Stimulated activated CD4-positive, alpha-beta T cell treated with anti-CD3 and anti-CD28 coated beads, Interleukin-15, amount 100 ng/mL, for 48 hours (primary cell): ENCODE measurements at regions not wholly inside any gene's neighbourhood (a gene's known extent, or its start where the extent isn't known, plus 50 kb on each side); places are given as distances from the start of the nearest gene placed in this dataset.
A peak's percentile ranks its signal among the peaks of the same experiment; 100 is the strongest.

Source experiments
- DNase-seq, 2 donors: peaks; one replicate each; pipeline ENCODE4 v3.0.0-alpha.2; 2020; ENCODE audit warnings: low read depth in 2 of 2

DNA sequence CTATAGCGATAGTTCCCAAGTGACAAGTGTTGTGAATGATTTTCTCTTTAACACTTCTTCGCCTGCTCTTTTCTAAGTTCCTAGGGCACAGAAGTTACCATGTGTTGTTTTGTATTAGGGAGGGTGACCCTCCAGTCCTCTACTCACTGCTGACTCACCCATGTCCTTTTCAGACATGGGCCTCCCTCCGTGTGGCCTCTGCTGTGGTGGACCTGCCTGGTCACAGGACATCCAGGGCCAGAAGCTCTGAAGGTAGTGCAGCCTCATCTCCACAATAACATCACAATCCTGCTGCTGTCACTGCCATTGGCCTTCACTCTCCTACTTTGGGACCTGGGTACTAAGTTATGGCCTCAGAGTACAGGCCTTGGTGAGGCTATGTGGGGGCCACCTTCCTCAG is 87.1 kb upstream of the TNFAIP3 start:
- no peak for DNase-seq

DNA sequence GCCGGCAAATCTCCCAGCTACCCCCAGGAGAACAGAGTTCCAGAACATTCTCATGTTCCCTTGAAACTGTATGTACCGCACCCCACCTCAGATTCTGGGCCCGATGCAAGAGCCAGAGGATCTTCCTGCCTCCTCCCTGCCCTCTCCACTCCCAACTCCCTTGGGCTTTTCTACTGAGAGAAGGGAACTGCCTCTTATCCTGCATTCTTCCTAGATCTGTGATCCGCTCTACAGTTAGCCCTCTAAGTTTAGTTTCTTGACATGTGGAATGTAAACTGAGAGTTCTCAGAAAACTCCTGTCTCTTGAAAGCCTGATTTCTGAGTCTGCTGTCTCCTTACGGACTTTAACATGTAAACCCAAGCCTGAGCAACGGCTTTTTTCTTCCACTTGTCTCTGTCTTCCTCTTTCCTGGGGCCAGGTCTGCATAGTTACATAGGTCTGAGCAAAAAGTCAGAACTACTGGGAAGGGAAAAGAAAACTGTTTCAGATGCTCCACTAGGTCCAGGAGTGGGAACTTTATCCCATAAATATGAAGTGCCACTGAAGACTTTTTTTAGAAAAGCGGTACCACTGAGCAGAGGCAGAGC is 86.5 kb upstream of the TNFAIP3 start:
- no peak for DNase-seq

DNA sequence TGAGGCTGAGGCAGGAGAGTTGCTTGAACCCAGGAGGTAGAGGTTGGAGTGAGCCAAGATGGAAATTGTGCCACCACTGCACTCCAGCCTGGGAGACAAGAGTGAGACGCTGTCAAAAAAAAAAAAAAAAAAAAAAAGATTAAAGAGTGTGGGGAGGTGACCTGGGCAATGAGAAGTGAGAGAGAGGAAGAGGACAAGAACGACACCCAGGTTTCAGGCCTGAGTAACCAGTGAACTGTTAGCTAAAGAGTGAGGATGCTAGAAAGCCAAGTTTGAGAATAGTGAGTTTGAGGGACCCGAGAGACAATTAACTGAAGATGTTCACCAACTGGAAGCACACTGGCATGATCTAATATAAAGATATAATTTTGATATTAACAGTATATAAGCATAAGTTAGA is 85.4 kb upstream of the TNFAIP3 start:
- DNase-seq = no peak

DNA sequence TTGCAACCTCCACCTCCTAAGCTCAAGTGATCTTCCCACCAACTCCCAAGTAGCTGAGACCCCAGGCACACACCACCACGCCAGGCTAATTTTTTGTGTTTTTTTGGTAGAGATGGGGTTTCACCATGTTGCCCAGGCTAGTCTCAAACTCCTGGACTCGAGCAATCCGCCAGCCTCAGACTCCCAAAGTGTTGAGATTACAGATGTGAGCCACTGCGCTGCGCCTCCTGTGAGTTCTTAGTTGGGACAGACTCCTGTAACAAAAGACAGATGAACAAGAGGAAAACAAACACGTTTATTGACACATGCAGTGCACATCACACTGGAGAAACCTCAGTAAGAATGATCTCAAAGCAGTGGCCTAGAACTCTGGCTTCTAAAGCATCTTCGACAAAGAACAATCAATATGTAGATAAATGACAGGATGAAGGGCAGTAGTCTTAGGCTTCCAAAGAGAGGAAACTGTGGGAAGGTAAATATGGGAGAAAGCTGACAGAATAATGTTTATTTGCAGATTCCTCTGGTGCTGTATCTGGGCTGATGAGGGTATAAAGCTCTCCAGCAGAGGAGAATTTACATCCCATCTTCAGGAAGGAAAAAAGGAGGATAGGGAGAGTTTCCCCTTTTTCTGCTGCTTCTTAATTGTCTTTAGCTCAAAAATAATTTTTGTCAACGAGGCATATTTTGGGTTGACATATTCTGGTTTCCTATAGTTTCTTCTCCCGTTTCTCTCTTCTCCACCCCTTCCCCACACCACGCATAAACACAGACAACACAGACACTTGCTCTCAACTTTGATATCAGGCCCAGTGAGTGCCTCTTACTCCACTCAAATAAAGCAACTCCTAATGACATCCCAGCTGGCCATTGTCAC is 84.7 kb upstream of the TNFAIP3 start:
- DNase-seq = no peak

DNA sequence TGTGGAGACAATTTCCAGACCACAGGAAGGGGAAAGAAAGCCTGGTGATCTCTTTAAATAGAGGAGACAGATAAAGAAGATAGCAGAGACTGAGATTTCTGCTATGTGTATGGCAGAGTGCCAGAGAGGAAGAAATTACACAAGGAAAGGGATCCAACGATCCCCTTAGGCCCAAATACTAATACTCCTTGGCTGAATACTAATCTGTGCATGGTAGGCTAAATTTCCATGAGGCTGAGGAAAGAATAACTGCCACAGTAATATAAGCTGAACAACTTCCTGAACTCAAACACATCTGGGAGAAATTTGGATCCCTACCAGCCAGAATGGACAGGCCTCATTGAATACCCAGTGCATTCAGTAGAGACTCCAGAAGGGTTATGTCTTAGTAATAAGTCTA is 83.3 kb upstream of the TNFAIP3 start:
- DNase-seq = no peak

DNA sequence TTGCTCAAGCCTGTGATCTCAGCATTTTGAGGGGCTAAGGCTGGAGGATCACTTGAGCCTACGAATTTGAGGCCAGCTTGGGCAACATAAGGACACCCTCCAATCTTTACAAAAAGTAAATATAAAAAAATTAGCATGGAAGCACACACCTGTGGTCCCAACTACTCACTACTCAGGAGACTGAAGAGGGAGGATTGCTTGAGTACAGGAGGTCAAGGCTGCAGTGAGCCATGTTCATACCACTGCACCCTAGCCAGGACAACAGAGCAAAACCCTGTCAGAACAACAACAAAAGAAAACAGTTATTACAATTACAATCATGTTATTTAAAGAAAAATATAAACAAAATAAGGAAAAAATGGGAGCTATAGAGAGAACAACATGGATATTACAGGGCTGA is 82.5 kb upstream of the TNFAIP3 start:
- no peak for DNase-seq

DNA sequence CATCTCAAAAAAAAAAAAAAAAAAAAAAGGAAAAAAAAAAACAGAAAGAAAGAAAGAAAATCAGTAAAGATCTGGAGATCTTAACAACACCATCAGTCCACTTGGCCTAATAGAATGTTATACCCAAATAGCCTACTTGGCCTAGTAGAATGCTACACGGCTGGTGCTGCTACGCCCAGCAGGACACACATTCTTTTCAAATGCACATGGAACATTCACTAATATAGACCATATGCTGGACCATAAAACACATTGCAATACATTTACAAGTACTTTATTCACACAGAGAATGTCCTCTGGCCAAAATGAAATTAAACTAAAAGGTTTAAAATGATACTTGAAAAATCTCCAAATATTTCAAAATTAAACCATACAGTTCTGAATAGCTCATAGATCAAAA is 80.0 kb upstream of the TNFAIP3 start:
- DNase-seq = no peak

DNA sequence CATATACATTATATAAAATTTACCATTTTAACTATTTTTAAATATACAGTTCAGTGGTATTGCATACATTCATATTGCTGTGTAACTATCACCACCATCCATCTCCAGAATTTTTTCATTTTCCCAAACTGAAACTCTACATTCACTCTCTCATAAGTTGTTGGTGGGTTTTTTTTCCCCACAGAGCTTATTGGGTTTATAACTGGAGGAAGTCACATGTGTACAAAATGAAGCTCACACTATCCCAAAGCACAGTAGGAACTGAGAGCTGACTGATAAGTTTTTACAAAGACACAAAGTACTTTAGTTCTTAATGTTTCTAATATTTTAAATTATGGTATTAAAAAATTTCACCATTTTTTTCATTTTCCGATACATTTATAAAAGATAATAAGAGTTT is 78.8 kb upstream of the TNFAIP3 start:
- no peak for DNase-seq

DNA sequence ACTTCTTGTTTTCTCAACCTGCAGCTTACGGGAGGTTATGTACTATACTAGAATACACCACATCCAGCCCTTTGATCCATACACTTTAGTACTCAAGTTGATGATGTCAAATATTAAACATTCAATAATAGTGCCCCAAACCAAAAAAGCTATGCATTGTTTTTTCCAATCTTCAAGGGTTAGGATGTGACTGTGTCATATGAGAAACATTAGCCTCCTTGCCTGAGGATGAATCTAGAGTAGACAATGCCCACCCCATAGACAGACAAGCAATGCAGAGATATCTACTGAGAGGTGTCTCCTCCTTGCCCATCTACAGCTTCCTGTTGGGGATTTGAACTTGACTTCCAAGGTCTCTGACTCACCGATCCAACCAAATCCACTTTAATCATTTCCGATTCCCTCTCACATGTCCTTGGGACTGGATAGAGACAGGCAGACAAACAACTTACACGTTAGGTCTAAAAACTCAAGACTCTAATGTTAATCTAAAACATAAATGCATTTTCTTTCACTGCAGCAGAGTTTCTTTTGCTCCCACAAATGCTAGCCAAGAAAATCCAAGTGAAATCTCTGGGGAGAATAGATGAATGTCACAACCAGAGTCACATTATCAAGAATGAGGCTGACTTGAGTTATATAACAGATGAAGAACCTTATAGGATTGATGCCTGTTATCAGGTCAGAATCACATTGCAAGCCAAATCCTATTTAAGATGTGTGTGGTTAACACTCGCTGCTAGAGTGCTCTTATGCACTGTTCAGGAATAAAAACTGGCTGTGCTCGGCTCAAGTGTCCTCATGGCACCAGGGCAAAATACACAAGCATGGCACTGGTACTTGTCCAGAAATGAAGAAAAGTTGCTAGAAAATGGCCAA is 75.5 kb upstream of the TNFAIP3 start:
- DNase-seq = no peak

DNA sequence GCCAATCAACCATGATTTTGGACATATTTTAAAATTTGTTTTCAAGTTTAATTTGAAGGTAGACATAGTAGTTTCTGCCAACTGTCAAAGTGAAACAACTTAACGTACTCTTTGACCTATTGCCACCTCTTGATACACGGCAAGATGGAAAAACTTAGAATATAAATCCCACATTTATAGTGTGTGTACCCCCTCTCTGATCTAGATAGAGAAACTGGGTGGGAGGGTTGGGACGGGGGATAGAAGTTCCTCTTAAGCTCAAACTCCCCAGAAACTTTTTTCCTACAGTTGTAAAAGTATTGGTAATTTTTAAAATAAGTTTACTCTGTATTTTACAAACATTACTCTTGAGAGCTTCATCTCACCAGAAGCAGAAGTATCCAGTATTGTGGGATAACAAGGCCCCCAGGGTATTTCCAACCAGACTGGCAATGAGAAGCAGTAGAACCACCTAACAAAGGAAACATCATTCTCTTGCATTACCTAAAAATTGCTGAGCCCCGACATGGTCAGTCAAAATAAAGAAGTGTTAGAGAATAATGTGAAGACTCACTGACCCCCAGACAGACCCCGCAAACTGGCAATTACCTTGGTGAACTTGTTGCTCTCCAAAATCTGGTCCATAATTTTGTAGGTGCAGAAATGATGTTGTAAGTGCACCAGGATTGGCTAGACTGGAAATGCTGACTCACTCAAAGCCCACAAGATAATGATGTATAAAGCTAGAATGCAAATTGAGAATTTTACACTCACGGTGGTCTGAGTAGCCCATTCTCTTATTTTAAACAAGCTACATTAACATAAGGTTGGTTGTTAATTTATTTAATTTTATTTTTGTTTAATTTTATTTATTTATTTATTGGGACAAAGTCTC is 74.7 kb upstream of the TNFAIP3 start:
- DNase-seq = no peak

DNA sequence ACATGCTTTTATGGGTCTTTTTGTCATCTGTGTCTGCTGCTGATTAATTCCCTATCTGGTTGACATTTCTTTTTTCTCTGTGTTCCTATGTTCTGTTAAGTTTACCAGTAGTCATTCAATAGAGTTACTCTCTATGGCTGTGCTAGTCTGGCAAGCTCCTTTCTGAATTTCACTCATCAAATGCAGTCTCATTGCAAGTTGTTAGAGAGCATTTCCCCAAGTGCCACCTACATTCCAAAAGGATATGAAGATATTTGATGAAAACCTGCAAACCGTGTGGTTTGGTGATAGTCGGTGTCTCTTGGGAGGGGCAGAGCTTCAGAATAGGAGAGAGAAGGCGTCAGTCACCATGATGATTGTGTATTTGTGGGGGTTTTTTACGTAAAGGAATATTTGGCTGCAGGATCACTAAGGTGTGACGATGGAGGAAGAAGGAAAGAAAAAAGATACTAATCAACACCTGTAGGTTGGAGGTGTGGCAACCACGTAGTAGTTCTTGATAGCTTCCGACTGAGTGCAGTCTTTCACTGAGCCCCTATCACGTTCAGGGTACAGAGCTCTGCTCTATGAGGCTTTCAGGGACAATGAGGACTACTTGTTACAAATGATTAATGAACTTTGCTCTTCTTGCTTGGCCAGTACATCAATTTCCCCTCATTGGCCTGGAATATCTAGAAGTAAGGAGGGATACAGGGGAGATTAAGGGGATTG is 73.1 kb upstream of the TNFAIP3 start:
- DNase-seq = no peak

DNA sequence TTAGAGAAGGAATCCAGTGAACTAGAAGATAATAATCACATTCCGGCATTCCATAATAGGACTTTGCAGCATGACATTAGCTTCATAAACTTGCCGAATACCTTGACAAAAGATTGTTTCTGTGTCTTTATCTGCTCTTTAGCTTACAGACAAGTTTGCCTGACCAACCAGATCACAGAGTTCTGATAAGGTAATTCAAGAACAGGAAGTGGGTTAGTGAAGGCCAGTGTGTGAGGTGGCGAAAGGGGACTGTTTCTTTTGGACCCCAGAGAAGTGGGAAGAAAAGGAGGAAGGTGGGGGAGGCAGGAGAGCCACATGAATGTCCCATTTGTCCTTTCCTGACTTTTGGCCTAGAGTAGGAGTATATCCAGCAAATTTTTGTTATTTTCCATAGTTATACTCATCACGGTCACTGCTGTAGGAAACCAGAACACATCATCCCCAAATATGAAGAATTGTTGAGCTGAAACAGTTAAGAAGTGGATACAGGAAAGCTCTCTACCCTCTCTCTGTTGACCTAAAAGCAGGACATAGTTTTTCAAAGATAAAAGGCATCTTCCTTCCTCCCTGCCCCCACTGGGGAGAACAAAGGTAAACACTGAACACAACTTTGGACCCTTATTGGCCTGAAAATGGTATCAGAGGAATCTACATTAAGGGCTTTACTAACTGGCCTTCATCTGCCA is 72.4 kb upstream of the TNFAIP3 start:
- no peak for DNase-seq

DNA sequence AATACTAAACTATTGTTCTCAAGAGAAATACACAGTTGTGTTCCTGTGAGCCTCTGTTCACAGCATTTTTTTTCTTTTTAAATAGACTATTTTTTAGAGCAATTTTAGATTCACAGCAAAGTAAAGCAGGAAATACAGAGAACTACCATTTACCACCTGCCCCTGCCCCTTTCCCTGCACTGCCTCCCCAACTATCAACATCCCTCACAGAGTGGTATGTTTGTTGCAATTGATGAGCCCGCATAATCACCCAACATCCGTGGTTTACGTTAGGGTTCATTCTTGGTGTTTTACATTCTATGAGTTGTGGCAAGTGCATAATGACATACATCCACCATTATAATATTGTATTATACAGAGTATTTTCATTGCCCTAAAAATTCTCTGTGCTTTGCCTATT is 71.6 kb upstream of the TNFAIP3 start:
- DNase-seq = no peak

DNA sequence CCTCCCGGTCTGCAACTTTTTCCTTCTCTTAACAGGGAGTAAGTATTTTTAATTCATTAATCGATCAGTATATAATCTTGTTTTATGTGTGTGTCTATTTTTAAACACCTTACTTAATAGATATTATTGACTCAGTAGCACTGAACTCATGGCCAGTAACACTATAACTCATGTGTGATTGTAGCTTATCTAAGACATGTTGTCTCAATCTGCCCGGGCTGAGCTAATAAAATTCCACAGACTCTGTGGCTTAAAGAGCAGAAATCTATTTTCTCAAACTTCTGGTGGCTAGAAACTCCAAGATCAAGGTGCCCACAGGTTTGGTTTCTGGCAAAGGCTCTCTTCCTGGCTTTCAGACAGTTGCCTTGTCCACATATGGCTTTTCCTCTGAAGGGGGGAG is 68.8 kb upstream of the TNFAIP3 start:
- no peak for DNase-seq

DNA sequence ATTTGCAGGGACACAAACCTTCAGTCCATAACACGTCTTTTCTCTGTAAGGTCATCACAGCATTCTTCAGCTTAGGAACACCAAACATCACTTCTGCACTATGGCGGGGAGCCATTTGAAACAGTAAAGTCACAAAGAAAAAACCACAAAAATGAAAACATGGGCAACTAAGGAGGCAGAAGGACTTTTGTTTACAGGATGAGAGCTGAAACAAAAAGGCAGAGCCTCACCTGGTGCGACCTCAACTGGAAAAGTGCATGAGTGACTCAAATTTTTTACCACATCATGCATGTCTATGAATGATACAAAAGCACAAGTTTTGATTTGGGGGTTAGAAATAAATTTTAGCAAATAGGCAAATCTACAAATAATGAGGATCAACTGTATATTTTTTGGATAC is 68.2 kb upstream of the TNFAIP3 start:
- no peak for DNase-seq

DNA sequence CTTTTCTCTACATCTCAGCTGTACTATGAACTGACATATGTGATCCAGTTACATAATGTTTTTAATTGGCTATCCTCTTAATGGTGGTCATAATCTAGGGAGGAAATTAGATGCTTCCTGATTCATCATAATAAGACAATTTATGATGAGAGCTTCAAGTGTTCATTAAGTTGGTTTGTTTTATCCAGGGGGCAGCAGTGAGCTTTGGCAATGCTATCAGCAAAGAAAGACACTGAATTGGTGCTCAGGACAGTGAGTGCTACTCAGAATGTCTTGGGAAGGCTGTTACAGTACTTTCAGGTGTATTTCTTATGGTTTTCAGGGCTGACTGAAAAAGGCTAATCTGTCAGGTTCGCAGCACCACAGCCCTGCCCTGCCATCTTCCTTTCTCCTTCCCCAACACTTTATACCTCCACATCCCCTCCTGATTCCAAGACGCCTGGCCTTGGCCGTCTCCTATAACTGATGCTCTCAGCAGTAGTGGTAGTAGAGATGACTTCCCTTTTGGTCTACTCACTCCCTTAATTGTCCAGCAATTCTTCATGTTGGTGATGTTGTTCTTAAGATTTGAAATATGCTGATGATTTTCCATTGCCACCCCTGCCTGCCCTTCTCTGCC is 67.0 kb upstream of the TNFAIP3 start:
- DNase-seq = peak; percentile 44 to 59

DNA sequence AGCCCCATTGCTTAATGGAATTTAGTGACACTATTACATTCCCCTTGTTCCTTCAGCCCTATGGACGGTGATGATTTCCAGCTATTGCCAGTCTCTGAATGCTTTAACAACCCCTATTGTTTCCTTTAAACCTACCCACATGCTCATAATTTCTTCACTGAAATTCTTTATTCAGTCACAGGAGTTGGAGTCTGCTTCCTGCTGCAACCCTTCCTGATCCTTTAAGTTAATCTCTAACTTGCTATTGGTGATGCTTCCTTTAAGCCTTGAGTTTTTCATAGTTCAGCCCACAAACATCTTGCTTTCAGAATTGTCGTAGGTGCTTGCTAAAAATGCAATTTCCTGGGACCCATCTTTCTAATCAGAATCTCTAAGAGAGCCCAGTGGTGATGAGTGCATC is 66.3 kb upstream of the TNFAIP3 start:
- no peak for DNase-seq

DNA sequence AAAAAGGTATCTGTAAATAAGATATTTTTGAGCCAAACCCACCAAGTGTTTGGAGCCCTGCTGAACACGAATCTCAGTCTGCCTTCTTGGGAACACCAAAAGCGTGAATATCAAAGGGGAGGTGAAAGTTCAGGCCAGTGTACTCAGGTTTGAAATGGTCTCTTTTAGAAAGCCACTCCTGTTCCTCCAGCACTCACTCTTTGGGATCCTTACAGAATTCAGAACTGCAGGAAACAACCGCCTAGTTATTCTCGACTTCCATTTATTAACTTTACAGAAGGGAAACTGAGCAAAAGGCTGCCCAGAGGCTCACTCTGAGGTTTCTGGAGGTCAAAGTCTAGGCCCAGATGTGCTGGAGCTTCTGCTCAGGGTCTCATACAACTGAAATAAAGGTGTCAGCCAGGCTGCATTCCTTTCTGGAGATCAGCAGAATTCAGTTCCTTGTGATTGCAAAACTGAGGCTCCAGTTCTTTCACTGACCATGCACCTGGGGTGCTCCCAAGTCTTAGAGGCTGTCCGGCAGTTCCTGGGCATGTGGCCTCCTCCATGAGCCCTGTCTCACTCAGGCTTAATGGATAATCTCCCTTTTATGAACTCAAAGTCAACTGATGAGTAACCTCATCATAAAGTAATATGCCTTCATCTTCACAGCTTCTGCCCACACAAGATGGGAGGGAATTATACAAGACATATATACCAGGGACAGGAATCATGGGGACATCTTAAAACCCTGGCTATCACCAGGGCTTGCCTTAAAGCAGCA is 65.5 kb upstream of the TNFAIP3 start:
- no peak for DNase-seq
